Activated CD4-positive, CD25-positive, alpha-beta regulatory T cell treated with anti-CD3 and anti-CD28 coated beads, Interleukin-2, amount 50 U/mL, for 24 hours (primary cell): ENCODE measurements at regions not wholly inside any gene's neighbourhood (a gene's known extent, or its start where the extent isn't known, plus 50 kb on each side); places are given as distances from the start of the nearest gene placed in this dataset.
"Not testable (repeated sequence)": the region's sequence is repeated elsewhere in the genome, so short reads cannot be mapped to it uniquely, and the experiment has no call there.

ENCODE experiments used
- ATAC-seq, 2 donors: fragments of 150-1000 bp; cut with Tn5 transposase; one replicate each; pipeline ENCODE4 v1.10.0; 2021; ENCODE audit warnings: mild to moderate bottlenecking in 1 of 2, moderate library complexity in 1 of 2

GRCh38 chr1:147062956-147063355, 109.3 kb downstream of the PRKAB2 start:
- no peak for ATAC-seq

- not testable (repeated sequence) for ATAC-seq
These were observed 110.4 kb downstream of the PRKAB2 start for GRCh38 chr1:147061880-147062279.

GRCh38 chr1:147053269-147053668, 115.1 kb downstream of the NBPF12 start:
- ATAC-seq = no peak

- ATAC-seq = no peak
These were observed 114.6 kb downstream of the NBPF12 start for GRCh38 chr1:147052677-147053076.

GRCh38 chr1:147052143-147052542, 114.0 kb downstream of the NBPF12 start:
- no peak for ATAC-seq

GRCh38 chr1:147051136-147051535, 113.0 kb downstream of the NBPF12 start:
- ATAC-seq = no peak

GRCh38 chr1:147050654-147051053, 112.5 kb downstream of the NBPF12 start:
- no peak for ATAC-seq

- peak in 1 of 2 donors; percentile 38 for ATAC-seq
These were observed 108.8 kb downstream of the NBPF12 start for GRCh38 chr1:147046863-147047394.

- peak; percentile 35 to 51 for ATAC-seq
These were observed 108.2 kb downstream of the NBPF12 start for GRCh38 chr1:147046189-147046862.
